Activated CD4-positive, alpha-beta T cell treated with anti-CD3 and anti-CD28 coated beads, Interleukin-2, amount 10 ng/mL, durations not matched to agents 24 days and 14 days (primary cell): ENCODE measurements at regions not wholly inside any gene's neighbourhood (a gene's known extent, or its start where the extent isn't known, plus 50 kb on each side); places are given as distances from the start of the nearest gene placed in this dataset.
"Not testable (repeated sequence)": the region's sequence is repeated elsewhere in the genome, so short reads cannot be mapped to it uniquely, and the experiment has no call there.

Experiments
- DNase-seq: peaks from one replicate; pipeline ENCODE4 v3.0.0; 2022
- H3K27ac Mint-ChIP-seq: one replicate; pipeline ENCODE4 v1.8.0; 2022; ENCODE audit warnings: mild to moderate bottlenecking, mixed read lengths
- H3K27me3 Mint-ChIP-seq: one replicate; pipeline ENCODE4 v1.8.0; 2022; ENCODE audit warnings: mixed read lengths
- H3K36me3 Mint-ChIP-seq: one replicate; pipeline ENCODE4 v1.8.0; 2022; ENCODE audit warnings: low read depth, mild to moderate bottlenecking, mixed read lengths
- H3K4me1 Mint-ChIP-seq: one replicate; pipeline ENCODE4 v1.8.0; 2021; ENCODE audit warnings: mixed read lengths
- H3K4me3 Mint-ChIP-seq: one replicate; pipeline ENCODE4 v1.8.0; 2022; ENCODE audit warnings: mild to moderate bottlenecking, moderate library complexity, mixed read lengths
- H3K9me3 Mint-ChIP-seq: one replicate; pipeline ENCODE4 v1.8.0; 2021; ENCODE audit warnings: mixed read lengths
- intact Hi-C: fragments of 100-400 bp; cut with micrococcal nuclease; formaldehyde crosslinking; loops from one replicate; pipeline ENCODE4 v1.15.1; 2023

GRCh38 chr2:228532233-228532632 lies 350.7 kb upstream of the SPHKAP start:
- Mint-ChIP-seq H3K27me3 (no peaks in the 10 kb centered on the region), H3K27ac (no peak overlapping the region), H3K4me3 (no peak overlapping the region), H3K4me1 (no peaks in the 10 kb centered on the region), H3K9me3 (peaks cover 3% of the 10 kb centered on the region), H3K36me3 (no peaks in the 10 kb centered on the region)
- intact Hi-C loops, result no loop called here
- DNase-seq, result no peak

- no peak for DNase-seq
- intact Hi-C loops, result no loop called here
- H3K27ac Mint-ChIP-seq, result no peak overlapping the region
- H3K36me3 Mint-ChIP-seq, result no peaks in the 10 kb centered on the region
- no peak overlapping the region for H3K4me3 Mint-ChIP-seq
- H3K9me3 Mint-ChIP-seq, result peaks cover 9% of the 10 kb centered on the region
- no peaks in the 10 kb centered on the region for H3K4me1 Mint-ChIP-seq
- no peaks in the 10 kb centered on the region for H3K27me3 Mint-ChIP-seq
These were observed 345.9 kb upstream of the SPHKAP start for GRCh38 chr2:228527197-228527881.

- intact Hi-C loops, result no loop called here
- no peak overlapping the region for H3K4me3 Mint-ChIP-seq
- no peaks in the 10 kb centered on the region for H3K27me3 Mint-ChIP-seq
- DNase-seq, result no peak
- no peaks in the 10 kb centered on the region for H3K4me1 Mint-ChIP-seq
- H3K27ac Mint-ChIP-seq, result no peak overlapping the region
- peaks cover 9% of the 10 kb centered on the region for H3K9me3 Mint-ChIP-seq
- no peaks in the 10 kb centered on the region for H3K36me3 Mint-ChIP-seq
These were observed 345.2 kb upstream of the SPHKAP start for GRCh38 chr2:228526687-228527086.

- no peaks in the 10 kb centered on the region for H3K27me3 Mint-ChIP-seq
- intact Hi-C loops, result no loop called here
- no peaks in the 10 kb centered on the region for H3K4me1 Mint-ChIP-seq
- DNase-seq, result no peak
- H3K36me3 Mint-ChIP-seq, result no peaks in the 10 kb centered on the region
- H3K27ac Mint-ChIP-seq, result no peak overlapping the region
- H3K4me3 Mint-ChIP-seq, result no peak overlapping the region
- H3K9me3 Mint-ChIP-seq, result peaks cover 9% of the 10 kb centered on the region
These were observed 341.5 kb upstream of the SPHKAP start for GRCh38 chr2:228522977-228523376.

- Mint-ChIP-seq H3K27me3 (no peaks in the 10 kb centered on the region), H3K9me3 (peaks cover 9% of the 10 kb centered on the region), H3K27ac (no peak overlapping the region), H3K36me3 (no peaks in the 10 kb centered on the region), H3K4me3 (no peak overlapping the region), H3K4me1 (no peaks in the 10 kb centered on the region)
- intact Hi-C loops, result no loop called here
- no peak for DNase-seq
These were observed 340.8 kb upstream of the SPHKAP start for GRCh38 chr2:228522276-228522675.

- Mint-ChIP-seq H3K4me3 (no peak overlapping the region), H3K36me3 (no peaks in the 10 kb centered on the region), H3K27ac (no peak overlapping the region), H3K4me1 (no peaks in the 10 kb centered on the region), H3K27me3 (no peaks in the 10 kb centered on the region), H3K9me3 (peaks cover 4% of the 10 kb centered on the region)
- no peak for DNase-seq
- intact Hi-C loops, result no loop called here
These were observed 338.1 kb upstream of the SPHKAP start for GRCh38 chr2:228519561-228519960.

GRCh38 chr2:228516019-228516418 lies 334.5 kb upstream of the SPHKAP start:
- Mint-ChIP-seq H3K27ac (no peak overlapping the region), H3K9me3 (no peaks in the 10 kb centered on the region), H3K4me3 (no peak overlapping the region), H3K36me3 (no peaks in the 10 kb centered on the region), H3K27me3 (no peaks in the 10 kb centered on the region), H3K4me1 (no peaks in the 10 kb centered on the region)
- intact Hi-C loops, result no loop called here
- DNase-seq, result no peak

GRCh38 chr2:228513480-228513879 lies 332.0 kb upstream of the SPHKAP start:
- H3K36me3 Mint-ChIP-seq, H3K27ac Mint-ChIP-seq, DNase-seq, intact Hi-C loops, H3K4me1 Mint-ChIP-seq, H3K9me3 Mint-ChIP-seq, H3K27me3 Mint-ChIP-seq, H3K4me3 Mint-ChIP-seq: not testable (repeated sequence)

GRCh38 chr2:228509021-228509420 lies 327.5 kb upstream of the SPHKAP start:
- Mint-ChIP-seq H3K4me1 (no peaks in the 10 kb centered on the region), H3K27ac (no peak overlapping the region), H3K36me3 (no peaks in the 10 kb centered on the region), H3K9me3 (peaks cover 5% of the 10 kb centered on the region), H3K4me3 (no peak overlapping the region), H3K27me3 (no peaks in the 10 kb centered on the region)
- DNase-seq, result no peak
- intact Hi-C loops, result no loop called here

GRCh38 chr2:228507870-228508269 lies 326.4 kb upstream of the SPHKAP start:
- no peak for DNase-seq
- Mint-ChIP-seq H3K4me3 (no peak overlapping the region), H3K27ac (no peak overlapping the region), H3K27me3 (no peaks in the 10 kb centered on the region), H3K4me1 (no peaks in the 10 kb centered on the region), H3K9me3 (peaks cover 5% of the 10 kb centered on the region), H3K36me3 (no peaks in the 10 kb centered on the region)
- intact Hi-C loops, result no loop called here

GRCh38 chr2:228507231-228507824 lies 325.8 kb upstream of the SPHKAP start:
- Mint-ChIP-seq H3K4me3 (no peak overlapping the region), H3K9me3 (peaks cover 5% of the 10 kb centered on the region), H3K27me3 (no peaks in the 10 kb centered on the region), H3K4me1 (no peaks in the 10 kb centered on the region), H3K36me3 (no peaks in the 10 kb centered on the region), H3K27ac (no peak overlapping the region)
- intact Hi-C loops, result no loop called here
- no peak for DNase-seq

- intact Hi-C loops, result no loop called here
- Mint-ChIP-seq H3K9me3 (peaks cover 5% of the 10 kb centered on the region), H3K27ac (no peak overlapping the region), H3K4me1 (no peaks in the 10 kb centered on the region), H3K27me3 (no peaks in the 10 kb centered on the region), H3K4me3 (no peak overlapping the region), H3K36me3 (no peaks in the 10 kb centered on the region)
- DNase-seq, result no peak
These were observed 322.2 kb upstream of the SPHKAP start for GRCh38 chr2:228503731-228504130.

- Mint-ChIP-seq H3K4me3 (no peak overlapping the region), H3K36me3 (no peaks in the 10 kb centered on the region), H3K9me3 (no peaks in the 10 kb centered on the region), H3K27me3 (no peaks in the 10 kb centered on the region), H3K27ac (no peak overlapping the region), H3K4me1 (no peaks in the 10 kb centered on the region)
- DNase-seq, result no peak
- intact Hi-C loops, result no loop called here
These were observed 312.4 kb upstream of the SPHKAP start for GRCh38 chr2:228493852-228494251.

GRCh38 chr2:228479014-228479413 lies 297.5 kb upstream of the SPHKAP start:
- H3K27ac Mint-ChIP-seq, result no peak overlapping the region
- H3K4me1 Mint-ChIP-seq, result no peaks in the 10 kb centered on the region
- intact Hi-C loops, result no loop called here
- no peaks in the 10 kb centered on the region for H3K27me3 Mint-ChIP-seq
- H3K4me3 Mint-ChIP-seq, result no peak overlapping the region
- no peak for DNase-seq
- H3K9me3 Mint-ChIP-seq, result no peaks in the 10 kb centered on the region
- no peaks in the 10 kb centered on the region for H3K36me3 Mint-ChIP-seq

- Mint-ChIP-seq H3K27ac (no peak overlapping the region), H3K9me3 (peaks cover 2% of the 10 kb centered on the region), H3K4me1 (no peaks in the 10 kb centered on the region), H3K4me3 (no peak overlapping the region), H3K27me3 (no peaks in the 10 kb centered on the region), H3K36me3 (no peaks in the 10 kb centered on the region)
- intact Hi-C loops, result no loop called here
- DNase-seq, result no peak
These were observed 293.0 kb upstream of the SPHKAP start for GRCh38 chr2:228474466-228474865.
